Inferior parietal cortex (tissue), 1 donor: ENCODE measurements at regions not wholly inside any gene's neighbourhood (a gene's known extent, or its start where the extent isn't known, plus 50 kb on each side); places are given as distances from the start of the nearest gene placed in this dataset.
A peak's percentile ranks its signal among the peaks of the same experiment; 100 is the strongest.
"Not testable (repeated sequence)": the region's sequence is repeated elsewhere in the genome, so short reads cannot be mapped to it uniquely, and the experiment has no call there.

Experiments
- DNase-seq: peaks from one replicate; pipeline ENCODE4 v3.0.0-alpha.2; 2016; ENCODE audit errors: extremely low spot score

DNA sequence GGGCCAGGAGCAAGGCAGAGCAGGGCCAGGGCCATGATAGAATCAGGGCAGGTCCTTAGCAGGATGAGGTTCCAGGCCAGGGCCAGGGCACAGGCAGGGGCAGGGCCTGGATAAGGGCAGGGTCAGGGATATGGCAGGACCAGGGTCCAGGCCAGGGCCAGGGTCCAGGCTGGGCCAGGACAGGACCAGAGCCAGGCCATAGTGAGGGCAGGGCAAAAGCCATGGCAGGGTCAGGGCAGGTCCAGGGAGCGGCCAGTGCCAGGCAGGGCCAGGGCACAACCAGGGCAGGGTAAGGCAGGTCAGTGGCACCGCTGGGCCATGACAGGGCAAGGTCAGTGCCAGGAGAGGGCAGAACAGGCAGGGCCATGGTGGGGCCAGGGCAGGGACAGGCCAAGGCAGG is 152.2 kb downstream of the LIPI start:
- DNase-seq, result no peak

DNA sequence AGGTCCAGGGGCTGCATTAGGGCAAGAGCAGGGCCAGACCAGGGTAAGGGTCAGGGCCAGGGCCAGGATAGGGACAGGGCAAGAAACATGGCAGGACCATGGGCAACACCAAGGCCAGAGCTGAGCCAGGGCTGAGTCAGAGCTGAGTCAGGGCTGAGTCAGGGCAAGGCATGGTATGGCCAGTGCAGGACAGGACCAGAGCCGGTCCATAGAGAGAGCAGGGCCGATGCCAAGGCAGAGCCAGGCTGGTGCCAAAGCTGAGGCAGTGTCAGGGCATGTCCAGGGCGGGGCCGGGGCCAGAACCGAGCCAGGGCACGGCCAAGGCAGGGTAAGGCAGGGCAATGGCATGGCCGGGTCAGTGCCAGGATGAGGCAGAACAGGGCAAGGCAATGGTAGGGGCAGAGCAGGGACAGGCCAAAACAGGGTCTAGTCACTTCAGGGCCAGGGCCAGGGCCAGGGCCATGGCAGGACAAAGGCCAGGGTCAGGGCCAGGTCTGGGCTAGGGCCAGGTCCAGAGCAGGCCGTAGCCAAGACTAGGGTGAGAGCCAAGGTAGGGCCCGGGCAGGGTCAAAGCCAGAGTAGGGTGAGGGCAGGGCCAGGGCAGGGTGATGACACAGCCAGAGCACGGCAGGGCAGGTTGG is 152.8 kb downstream of the LIPI start:
- DNase-seq, result not testable (repeated sequence)

DNA sequence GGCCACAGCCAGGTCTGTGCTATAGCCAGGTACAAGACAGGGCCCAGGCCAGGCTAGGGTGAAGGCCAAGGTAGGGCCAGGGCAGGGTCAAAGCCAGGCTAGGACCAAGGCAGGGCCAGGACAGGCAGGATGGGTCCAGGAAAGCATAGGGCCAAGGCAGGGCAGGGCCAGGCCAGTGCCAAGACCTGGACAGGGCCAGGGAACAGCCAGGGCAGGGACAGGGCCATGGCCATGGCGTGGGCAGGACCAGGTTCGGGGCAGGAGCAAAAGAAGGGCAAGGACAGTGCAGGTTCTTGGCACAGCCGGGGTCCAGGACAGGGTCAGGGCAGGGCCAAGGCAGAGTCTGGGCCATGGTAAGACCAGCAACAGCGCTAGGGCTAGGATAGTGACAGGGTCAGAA is 153.4 kb downstream of the LIPI start:
- no peak for DNase-seq

DNA sequence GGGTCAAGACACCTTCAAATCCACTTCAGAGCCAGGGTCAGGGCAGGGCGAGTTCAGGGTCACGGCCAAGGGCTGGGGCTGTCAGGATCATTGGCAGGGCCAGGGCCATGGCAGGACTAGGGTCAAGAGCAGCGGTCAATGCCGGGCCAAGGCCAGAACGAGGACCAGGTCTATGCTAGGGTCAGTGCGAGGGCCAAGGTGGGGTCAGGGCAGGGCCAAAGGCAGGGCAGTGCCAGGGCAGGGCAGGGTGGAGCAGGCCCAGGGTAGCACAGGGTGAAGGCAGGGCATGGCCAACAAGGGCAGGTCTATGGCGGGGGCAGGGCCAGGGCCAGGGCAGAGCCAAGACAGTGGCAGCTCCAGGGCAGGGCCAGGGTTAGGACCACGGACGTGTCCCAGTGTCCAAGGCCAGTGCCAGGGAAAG is 154.0 kb downstream of the LIPI start:
- DNase-seq, result no peak

DNA sequence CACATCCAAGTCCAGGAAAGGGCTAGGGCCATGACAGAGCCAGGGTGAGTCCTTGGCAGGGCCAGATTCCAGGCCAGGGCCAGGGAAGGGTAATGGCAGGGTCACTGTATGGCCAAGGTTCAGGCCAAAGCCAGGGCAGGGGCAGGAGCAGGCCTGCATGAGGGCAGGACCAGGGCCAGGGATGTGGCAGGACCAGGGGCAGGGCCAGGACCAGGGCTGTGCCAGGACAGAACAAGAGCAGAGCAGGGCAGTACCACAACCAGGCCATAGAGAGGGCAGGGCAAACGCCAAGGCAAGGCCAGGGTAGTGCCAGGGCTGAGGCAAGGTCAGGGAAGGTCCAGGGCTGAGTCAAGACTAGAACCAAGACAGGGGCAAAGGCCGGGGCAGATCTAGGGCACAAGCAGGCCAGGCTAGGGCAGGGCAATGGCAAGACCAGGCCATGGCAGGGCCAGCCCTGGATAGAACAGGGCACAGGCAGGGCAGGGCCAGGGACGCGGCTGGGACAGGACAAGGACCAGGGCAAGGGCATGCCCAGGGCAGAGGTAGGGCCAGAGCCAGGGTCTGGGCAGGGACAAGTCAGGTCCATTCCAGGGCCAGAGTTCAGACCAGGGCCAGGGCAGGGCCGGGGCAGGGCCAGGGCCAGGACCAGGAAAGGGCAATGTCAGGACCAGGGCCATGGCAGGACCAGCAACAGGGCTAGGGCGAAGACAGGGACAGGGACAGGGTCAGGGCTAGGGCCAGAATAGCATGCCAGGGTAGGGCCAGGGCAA is 154.8 kb downstream of the LIPI start:
- not testable (repeated sequence) for DNase-seq

DNA sequence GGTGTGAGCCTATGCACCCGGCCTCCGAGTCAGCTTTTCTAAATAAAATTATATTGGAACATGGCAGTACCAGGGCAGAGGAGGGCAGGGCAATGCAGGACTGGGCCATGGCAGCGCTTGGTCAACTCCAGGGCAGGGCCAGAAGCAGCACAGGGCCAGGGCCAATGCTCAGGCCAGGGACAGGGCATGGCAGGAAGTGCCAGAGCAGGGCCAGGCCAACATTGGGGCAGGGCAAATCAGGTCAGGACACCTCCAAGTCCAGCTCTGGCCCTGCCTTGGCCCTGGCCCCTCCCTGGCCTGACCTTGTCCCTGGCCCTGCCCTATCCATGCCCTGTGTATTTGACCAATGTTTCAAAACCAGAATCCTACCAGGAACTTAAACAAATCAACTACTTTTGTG is 156.1 kb downstream of the LIPI start:
- no peak for DNase-seq

DNA sequence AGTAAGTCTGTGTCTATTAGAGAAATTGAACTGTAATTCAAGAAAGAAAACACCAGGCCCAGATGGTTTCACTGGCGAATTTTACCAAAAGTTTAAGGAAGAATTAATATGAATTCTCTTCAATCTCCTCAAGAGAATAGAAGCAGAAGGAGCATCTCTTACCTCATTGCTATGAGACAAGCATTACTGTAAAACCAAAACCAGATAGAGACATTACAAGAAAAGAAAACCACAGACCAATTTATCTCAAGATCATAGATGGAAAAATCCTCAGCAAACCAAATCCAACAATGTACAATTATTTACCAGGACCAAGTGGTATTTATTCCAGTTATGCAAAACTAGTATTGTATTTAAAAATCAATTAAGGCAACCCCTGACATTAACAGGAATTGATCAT is 160.6 kb downstream of the LIPI start:
- DNase-seq, result no peak

DNA sequence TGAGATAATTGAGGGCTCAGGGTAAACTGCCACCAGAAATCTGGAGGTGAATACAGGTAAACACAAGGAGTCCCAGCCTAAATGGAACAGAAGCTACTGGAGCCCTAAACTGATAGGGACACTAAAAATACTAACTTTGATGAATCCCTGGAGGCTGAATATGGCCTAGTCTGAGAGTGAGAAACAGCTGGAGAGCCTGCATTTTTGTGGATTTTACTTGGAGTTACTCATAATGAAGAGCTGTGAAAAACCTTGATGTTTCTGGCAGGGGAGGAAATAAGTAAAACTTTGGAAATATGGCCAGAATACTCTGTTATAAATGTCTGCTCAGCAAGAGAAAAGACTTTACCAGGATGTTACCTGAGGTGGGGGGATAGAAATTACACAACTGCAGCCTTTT is 164.4 kb downstream of the LIPI start:
- DNase-seq, result no peak

DNA sequence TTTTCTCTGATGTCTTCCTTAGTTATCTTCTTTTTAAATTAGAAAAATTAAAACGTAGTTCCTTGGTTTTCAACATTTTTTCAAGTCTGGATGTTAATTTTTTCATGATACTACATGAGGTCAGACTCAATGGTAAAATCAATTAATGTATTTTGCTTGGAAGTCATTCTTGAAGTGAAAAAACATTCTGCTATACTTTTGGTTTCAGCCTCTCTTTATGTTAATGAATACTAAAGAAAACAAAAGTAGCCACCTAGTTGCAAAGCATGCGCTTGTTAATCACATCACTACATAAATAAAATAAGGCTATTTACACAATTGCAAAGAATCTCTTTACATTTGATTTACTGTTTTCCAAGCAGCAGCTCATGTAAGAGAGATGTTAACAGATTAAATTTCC is 170.4 kb downstream of the LIPI start:
- DNase-seq, result no peak

DNA sequence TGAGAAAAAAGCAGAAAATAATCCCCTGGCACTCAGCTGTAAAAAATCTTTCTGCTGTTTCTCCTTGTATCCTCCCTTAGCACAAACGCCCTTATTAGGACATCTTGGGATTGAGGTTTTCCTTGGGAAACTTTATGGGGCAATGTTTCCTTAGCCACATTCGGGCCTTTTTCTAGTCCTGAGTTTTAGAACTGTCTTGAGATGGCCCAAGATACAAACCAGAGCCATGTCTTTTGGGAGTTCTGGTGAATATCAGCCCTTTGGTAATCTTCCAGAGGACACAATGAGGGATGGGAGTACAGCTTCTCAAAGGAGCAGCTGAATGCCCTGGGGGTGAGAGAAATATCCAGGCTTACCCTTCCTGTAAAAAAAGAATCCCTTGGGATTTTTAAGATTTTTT is 182.1 kb downstream of the LIPI start:
- not testable (repeated sequence) for DNase-seq

DNA sequence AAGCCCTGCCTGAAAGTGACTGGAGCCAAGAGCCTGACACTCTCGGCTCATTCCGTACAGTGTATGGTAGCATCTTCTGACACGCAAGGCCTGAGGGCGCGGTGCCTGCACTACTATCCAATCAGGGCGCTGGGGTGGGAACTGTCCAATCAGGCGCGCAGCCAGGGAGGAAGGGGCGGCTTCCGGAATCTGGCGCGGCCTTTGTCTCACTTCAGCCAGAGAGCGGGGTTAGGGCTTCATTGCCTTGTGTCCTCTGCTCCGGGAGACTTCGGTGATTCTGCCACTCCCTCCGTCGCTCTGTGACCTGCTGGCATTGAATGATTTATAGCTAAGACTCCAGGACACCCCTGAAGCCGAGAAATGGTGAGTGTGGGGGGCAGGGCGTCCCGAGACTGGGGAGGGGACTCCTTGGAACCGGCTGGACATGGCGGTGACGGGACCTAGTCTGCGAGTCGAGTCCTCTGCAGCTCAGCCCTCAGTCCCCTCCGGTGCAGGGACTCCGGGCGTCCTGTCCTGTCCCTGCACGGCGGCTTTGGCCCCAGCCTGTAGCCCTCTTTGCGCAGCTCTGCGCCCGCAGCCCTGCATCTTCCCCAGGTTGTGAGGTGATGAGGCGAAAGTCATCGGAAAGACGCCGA is 183.4 kb downstream of the LIPI start:
- peak; percentile 88 for DNase-seq

DNA sequence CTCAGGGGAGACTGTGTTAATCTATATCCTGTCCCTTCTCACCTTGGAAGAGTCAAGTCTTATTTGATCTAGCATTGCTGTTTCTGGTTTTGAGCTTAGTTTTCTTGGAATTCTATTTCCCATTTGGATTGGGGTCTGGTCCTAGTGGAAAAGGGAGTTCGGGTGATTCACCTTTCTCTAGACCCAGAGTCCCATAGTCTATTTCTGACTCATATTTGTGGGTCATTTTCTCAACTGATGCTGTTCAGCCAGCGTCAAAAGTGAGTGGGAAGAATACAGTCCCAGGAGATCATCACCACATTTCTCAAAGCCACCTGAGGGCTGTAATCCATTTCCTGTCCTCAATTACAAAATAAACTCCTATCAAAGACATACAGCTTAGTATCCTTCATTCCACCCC is 190.6 kb downstream of the LIPI start:
- DNase-seq, result not testable (repeated sequence)

DNA sequence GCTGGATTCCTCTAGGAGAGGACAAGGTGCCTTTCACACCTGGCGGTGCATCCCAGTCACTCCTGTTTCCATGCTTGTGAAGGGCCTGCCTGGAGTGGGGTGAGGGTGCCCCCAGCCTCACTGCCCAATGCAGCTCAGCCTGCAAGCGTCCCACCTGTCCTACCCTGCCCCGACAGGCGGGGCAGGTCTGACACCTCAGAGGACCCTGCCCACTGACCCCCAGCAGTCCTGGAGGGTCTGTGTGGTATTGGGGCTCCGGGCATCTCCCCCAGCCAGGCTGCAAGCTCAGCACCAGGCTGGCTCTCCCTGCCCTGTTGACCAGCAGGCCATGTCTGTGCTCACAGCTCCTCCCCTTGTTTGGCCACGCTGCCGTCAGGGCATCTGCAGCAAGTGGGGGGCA is 194.9 kb downstream of the LIPI start:
- DNase-seq, result not testable (repeated sequence)

DNA sequence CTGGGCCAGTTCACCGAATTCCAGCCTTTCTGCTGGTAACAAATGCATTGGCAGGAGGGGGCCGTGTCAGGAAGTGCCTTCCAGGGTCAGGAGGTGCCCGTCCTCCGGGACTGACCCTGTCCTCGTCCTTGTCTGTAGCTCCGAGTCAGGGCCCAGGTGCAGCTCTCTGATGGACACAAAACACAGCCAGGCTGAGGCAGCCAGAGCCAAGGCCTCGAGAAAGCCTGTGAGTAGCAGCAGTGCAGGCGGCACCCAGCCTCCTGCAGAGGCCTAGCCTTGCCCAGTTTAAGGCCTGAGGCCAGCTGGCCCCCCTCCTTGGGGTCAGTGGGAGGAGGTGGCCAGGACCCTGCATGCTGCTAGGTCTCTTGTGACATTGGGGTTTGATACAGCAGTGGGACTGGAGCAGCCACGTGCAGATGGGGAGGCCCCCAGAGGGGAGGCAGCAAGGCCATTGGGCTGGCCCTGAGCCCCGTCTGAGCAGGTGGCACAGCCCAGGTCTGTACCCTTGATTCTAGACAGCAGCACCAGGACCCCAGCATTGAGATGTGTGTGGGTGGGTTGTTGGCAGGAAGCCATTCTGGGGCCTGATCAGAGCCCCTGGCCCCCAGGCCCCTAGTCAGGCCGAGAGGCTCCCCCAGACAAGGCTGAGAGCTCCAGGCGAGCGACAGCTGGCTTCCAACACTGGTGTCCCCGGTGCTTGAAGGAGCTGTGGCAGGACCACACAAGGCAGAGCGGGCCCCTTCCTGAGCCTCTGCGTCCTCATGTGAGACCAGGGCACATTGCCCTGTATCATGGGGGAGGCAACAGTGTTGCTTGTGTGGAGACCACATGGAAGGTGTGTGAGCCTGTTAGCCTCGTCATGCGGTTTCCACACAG is 196.9 kb downstream of the LIPI start:
- not testable (repeated sequence) for DNase-seq

DNA sequence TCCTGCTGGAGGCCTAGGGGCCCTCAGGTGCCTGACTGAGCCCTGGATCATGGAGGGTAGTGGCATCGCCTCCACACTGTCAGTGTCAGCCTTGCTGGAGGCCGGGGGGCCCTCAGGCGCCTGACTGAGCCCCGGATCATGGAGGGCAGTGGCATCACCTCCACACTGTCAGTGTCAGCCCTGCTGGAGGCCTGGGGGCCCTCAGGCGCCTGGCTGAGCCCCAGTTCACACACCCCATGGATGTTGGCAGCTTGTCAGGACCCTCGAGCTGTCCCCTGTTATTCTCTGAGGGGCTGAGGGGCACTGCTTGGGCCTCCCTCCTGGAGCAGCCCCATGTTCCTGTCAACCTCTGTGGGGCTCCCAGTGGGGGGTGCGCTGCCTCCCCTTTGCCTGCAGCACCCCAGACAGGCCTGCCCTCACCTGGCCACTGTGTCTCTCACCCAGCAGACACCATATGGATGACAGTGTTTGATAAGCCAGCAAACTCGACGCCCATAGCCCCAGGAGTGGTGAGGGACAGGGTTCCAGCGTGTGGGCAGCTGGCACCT is 197.6 kb downstream of the LIPI start:
- no peak for DNase-seq

DNA sequence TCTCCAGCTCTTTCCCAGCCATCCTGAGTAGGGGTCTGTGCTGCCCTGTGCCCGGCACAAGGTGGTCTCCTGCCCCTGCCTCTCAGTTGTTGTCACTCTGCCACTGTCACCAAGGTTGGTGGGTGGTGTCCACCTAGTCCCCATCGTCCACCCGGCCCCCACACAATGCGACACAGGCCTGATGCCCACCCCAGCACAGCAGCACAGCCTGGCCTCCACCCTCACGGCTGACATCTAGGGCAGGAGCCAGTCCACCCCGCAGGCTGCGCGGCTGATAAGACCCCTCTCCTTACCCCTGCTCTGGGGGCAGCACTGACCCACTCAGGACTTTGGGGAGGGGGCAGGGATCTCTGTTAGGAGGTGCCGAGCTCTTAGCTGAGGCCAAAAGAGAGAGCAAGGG is 198.3 kb downstream of the LIPI start:
- no peak for DNase-seq

DNA sequence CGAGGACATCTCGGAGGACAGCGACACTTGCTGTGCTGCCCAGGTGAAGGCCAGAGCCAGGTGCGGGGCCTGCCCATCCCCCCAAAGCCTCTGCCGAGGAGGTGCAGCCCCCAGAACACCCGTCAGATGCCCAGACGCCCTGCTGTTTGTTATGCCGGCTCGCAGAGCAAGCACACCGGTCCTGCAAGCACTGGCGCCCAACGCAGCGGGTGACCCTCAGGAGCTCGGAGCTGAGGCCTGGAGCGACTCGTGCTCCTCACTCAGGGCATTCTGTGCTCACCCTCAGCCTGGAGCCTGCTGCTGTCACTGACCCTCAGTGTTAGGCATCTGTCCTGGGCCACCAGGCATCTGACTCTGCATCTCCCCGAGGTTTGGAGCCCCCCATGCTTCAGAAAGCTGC is 199.0 kb downstream of the LIPI start:
- not testable (repeated sequence) for DNase-seq

DNA sequence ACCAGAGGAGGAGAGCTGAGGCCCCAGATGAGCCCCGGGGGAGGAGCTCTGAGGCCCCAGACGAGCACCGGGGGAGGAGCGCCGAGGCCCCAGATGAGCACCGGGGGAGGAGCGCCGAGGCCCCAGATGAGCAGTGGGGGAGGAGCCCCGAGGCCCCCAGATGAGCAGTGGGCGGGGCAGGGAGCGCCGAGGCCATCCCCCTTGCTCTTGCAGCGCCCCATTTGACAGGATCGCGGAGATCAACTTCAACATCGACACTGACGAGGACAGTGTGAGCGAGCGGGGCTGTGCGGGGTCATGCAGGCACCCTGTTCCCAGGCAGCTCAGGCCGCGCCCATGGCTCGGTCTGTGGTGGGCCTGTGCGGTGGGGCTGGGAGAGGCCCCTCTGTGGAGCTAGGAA is 199.6 kb downstream of the LIPI start:
- DNase-seq, result not testable (repeated sequence)

DNA sequence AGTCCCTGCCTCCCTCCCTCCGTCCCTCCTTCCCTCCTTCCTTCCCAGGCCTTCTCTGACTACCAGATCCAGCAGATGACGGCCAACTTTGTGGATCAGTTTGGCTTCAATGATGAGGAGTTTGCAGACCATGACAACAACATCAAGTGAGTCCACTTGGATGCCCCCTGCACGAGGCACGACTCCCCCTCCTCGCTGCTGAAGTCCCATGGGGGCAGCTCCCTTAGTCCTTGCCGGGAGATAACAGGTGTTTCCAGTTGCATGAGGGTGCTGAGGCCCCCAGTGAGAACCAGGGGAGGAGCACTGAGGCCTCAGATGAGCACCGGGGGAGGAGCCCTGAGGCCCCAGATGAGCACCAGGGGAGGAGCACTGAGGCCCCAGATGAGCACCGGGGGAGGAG is 200.0 kb downstream of the LIPI start:
- DNase-seq, result no peak

DNA sequence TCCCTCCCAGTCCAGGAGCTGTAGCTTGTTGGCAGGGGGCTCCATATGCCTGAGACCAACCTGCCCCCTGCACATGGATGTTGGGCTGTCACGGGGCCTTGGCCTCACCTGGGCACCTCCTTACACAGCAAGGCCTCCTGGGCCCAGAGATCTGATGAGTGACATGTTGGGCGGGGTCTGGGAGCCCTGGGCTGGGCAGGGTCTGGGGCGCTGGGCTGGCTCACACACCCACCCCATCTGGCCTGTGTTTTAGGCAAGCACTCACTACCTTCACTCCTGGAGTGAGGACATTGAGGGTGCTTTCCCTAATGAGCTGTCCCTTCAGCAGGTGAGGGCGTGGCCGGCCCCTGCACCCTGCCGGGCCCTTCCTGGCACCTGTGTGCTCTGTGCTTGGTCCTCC is 200.8 kb downstream of the LIPI start:
- DNase-seq, result not testable (repeated sequence)

DNA sequence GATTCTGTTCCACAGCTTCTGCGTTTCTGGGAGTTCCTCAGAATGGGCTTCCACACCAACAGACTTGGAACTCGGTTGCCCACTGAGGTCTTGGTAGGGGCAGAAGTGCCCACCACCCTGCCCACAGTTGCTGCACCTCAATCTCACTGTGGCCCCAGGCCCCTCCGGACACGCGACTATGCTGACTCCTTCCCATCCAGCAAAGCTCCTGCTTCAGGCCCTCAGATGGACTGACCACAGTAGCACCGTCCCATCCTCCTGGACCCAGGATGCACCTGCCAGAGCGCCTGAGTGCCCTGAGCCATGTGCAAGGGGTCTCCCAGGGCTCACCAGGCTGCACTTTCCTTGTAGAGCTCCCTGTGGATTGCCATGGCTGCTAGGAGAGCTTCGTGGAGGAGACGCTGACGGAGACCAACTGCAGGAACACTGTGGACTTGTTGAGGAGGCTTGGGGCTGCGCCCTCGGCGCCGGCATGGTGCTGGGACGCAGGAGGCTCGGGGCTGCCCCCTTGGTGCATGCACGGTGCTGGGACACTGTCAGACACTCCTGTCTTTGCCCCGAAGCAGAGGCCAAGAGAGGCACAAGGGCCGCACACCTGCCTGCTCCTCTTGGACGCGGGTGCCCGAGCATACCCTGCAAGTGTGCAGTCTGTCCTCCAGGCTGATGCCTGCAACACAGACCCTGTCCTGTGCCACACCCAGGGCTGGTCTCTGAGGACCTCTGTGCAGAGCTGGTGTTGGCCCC is 201.3 kb downstream of the LIPI start:
- DNase-seq, result not testable (repeated sequence)
